Tibial nerve (tissue), 4 donors: ENCODE measurements at regions not wholly inside any gene's neighbourhood (a gene's known extent, or its start where the extent isn't known, plus 50 kb on each side); places are given as distances from the start of the nearest gene placed in this dataset.

ENCODE experiments used
- DNase-seq, 2 donors: peaks; one replicate each; pipeline ENCODE4 v3.0.0-alpha.2; 2019; ENCODE audit warnings: low spot score in 2 of 2
- H3K27ac ChIP-seq, 4 donors: fragments of 200-600 bp; sonication (generic) in 3 of 4; one replicate each; pipeline ENCODE4 v1.5.1; 2017 to 2019; ENCODE audit warnings: mild to moderate bottlenecking in 1 of 4
- H3K27me3 ChIP-seq, 2 donors: fragments of 200-600 bp; sonication (generic) in 1 of 2; one replicate each; pipeline versions ENCODE4 v1.5.1 to v1.6.0; 2017 to 2019
- H3K36me3 ChIP-seq, 3 donors: fragments of 200-600 bp; sonication (generic); one replicate each; pipeline ENCODE4 v1.5.1; 2018 to 2019
- H3K4me1 ChIP-seq, 4 donors: fragments of 200-600 bp; sonication (generic) in 3 of 4; one replicate each; pipeline ENCODE4 v1.5.1; 2017 to 2019
- H3K4me3 ChIP-seq, 4 donors: fragments of 200-600 bp; sonication (generic) in 3 of 4; one replicate each; pipeline ENCODE4 v1.5.1; 2017 to 2019; ENCODE audit warnings: mild to moderate bottlenecking in 1 of 4, moderate library complexity in 1 of 4
- H3K9me3 ChIP-seq, 4 donors: fragments of 200-600 bp; sonication (generic) in 3 of 4; one replicate each; pipeline ENCODE4 v1.5.1; 2017 to 2019
- EP300 ChIP-seq, 2 donors: sonication (generic); formaldehyde crosslinking; IDR thresholded peaks; one replicate each; pipeline ENCODE4 v1.6.1; 2017; ENCODE audit warnings: antibody characterized with exemption in 2 of 2, mild to moderate bottlenecking in 1 of 2
- POLR2A ChIP-seq, 2 donors: fragments of 450-650 bp; IDR thresholded peaks; one replicate each; pipeline ENCODE4 v1.6.1; 2017; ENCODE audit warnings: antibody characterized with exemption in 2 of 2, mild to moderate bottlenecking in 2 of 2, moderate library complexity in 2 of 2
- WGBS, 2 donors: methylation state at CpG; one replicate each; pipeline ENCODE4 v1.1.5; 2018; 5-methylcytosine and 5-hydroxymethylcytosine counted together
- TF ChIP-seq, protein P1 (sequence below), 5 experiments: fragments of 200-600 bp in 3 of 5; fragments of 450-650 bp in 2 of 5; sonication (generic) in 3 of 5; IDR thresholded peaks; one replicate each; pipeline ENCODE4 v1.5.1; 2016 to 2019; ENCODE audit warnings: antibody characterized with exemption in 5 of 5, mild to moderate bottlenecking in 3 of 5, moderate library complexity in 2 of 5

DNA sequence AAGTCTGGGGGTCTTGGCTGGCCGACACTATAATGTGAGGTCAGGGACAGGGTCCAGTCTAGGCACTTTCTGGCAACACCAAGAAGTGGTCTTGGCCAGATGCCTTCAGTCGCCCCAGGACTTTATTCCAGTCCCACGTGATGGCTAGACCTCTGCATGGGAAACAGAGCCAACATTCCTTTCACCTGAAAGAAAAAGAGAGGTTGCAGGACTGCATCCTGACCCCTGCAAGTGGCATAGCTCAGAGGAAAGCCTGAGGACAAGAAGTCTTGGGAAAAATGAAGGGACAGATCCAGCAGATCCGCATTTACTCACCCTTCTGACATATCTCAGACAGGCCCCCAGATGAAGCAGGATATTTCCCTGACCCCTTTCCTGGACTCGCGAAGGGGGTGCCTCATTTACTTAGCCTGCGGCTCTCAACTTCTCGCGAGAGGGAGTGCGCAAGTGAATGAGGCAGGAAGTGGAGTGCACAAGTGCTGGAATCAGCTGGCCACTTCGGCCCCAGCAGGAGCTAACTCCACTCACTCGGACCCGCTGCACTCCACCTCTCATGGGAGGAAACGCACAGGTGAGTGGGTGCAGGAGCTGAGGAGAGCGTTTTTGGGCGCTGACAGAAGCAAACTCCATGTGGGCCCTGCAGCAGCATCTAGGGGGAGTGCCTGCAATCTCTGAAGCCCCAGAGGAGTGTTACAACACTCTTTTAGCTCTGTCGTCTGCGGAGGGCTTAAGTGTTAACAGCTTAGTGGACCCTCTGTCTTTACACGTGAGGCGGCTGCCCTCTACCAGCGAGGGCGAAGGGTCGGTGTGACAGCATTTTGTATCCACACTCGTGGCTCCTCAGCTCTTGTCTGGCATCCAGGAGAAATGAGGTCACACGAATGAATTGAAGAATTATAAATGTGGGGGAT, 916.2 kb upstream of the GHITM start:
- H3K9me3 ChIP-seq, result no peaks in the 10 kb centered on the region
- H3K4me3 ChIP-seq, result no peak overlapping the region
- H3K4me1 ChIP-seq, result no peaks in the 10 kb centered on the region
- TF ChIP-seq EP300 (IDR thresholded peaks at IDR 0.05), result no peak
- no peak for TF ChIP-seq POLR2A (IDR thresholded peaks at IDR 0.05)
- TF ChIP-seq, protein P1, sequence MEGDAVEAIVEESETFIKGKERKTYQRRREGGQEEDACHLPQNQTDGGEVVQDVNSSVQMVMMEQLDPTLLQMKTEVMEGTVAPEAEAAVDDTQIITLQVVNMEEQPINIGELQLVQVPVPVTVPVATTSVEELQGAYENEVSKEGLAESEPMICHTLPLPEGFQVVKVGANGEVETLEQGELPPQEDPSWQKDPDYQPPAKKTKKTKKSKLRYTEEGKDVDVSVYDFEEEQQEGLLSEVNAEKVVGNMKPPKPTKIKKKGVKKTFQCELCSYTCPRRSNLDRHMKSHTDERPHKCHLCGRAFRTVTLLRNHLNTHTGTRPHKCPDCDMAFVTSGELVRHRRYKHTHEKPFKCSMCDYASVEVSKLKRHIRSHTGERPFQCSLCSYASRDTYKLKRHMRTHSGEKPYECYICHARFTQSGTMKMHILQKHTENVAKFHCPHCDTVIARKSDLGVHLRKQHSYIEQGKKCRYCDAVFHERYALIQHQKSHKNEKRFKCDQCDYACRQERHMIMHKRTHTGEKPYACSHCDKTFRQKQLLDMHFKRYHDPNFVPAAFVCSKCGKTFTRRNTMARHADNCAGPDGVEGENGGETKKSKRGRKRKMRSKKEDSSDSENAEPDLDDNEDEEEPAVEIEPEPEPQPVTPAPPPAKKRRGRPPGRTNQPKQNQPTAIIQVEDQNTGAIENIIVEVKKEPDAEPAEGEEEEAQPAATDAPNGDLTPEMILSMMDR (IDR thresholded peaks at IDR 0.05), result no peak
- DNase-seq, result no peak
- WGBS, 2 donors, result 74 to 78% methylated on average over 25 of the region's 25 CpGs
- no peaks in the 10 kb centered on the region for H3K36me3 ChIP-seq
- H3K27me3 ChIP-seq, result no peaks in the 10 kb centered on the region
- H3K27ac ChIP-seq, result no peak overlapping the region

DNA sequence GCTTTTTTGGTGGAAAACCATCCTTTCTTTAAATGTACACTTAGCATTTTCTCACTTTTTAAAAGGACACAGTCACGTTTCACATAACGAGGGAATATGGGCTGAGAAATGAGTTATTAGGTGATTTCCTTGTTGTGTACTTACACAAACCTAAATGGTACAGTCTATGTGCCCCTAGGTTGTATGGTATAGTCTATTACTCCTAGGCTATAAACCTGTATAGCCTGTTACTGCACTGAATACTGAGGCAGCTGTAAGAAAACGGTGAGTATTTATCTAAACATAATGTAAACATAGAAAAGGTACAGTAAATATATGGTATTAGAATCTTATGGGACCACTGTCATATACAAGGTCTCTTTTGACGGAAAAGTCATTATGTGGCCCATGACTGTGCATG, 913.5 kb upstream of the GHITM start:
- Histone ChIP-seq H3K27ac (no peak overlapping the region), H3K4me1 (no peaks in the 10 kb centered on the region), H3K27me3 (no peaks in the 10 kb centered on the region), H3K9me3 (no peaks in the 10 kb centered on the region), H3K36me3 (no peaks in the 10 kb centered on the region), H3K4me3 (no peak overlapping the region)
- WGBS, 2 donors, result 83 to 85% methylated on average over 4 of the region's 4 CpGs
- no peak for DNase-seq
- no peak for TF ChIP-seq EP300 (IDR thresholded peaks at IDR 0.05)
- no peak for TF ChIP-seq POLR2A (IDR thresholded peaks at IDR 0.05)
- TF ChIP-seq, protein P1 (IDR thresholded peaks at IDR 0.05), result no peak

DNA sequence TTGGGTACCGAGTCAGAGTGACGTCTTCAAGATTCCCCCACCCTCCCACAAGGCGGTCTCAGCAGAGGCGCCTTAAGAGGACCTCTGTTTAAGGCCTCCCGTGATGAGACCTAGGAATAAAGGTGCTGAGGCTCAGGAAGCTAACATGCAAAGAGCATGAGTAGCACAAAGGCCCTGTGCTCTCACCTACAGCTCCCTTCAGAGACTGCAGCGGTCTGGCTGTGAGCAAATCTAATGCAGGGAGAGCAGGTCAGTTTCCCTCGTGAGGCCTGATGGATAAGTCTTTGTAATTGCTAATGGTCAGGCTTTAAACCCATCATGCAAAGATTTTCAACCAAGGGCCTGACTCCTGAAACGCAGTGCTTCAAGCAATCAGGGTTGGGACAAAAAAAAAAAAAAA, 909.3 kb upstream of the GHITM start:
- TF ChIP-seq, protein P1 (IDR thresholded peaks at IDR 0.05), result no peak
- no peak for TF ChIP-seq POLR2A (IDR thresholded peaks at IDR 0.05)
- TF ChIP-seq EP300 (IDR thresholded peaks at IDR 0.05), result no peak
- Histone ChIP-seq H3K36me3 (no peaks in the 10 kb centered on the region), H3K27me3 (no peaks in the 10 kb centered on the region), H3K4me1 (no peaks in the 10 kb centered on the region), H3K27ac (no peak overlapping the region), H3K9me3 (no peaks in the 10 kb centered on the region), H3K4me3 (no peak overlapping the region)
- 77 to 83% methylated on average over 8 of the region's 8 CpGs for WGBS, 2 donors
- no peak for DNase-seq

DNA sequence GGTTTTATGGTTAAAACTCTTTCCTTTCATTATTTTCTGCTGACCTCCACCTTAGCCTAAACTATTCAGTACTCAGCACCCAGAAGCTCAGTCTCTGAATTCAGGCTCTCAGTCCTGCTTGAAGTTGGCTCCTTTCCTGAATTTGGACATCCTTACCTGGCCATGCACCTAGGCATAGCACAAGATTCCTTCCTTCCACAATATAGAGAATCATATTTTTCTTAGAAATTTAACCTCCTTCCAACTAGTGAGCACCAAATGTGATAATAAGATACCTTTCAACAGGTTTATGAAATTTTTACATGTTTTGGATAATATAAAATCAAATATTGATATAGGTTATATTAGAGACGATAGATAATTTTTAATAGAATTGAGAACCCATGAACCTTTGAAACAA, 905.6 kb upstream of the GHITM start:
- H3K27ac ChIP-seq, result no peak overlapping the region
- no peaks in the 10 kb centered on the region for H3K27me3 ChIP-seq
- TF ChIP-seq, protein P1 (IDR thresholded peaks at IDR 0.05), result no peak
- TF ChIP-seq POLR2A (IDR thresholded peaks at IDR 0.05) (no peak), EP300 (IDR thresholded peaks at IDR 0.05) (no peak)
- no peak for DNase-seq
- H3K4me3 ChIP-seq, result no peak overlapping the region
- WGBS, 2 donors, result 83 to 84% methylated on average over 1 of the region's 1 CpG
- H3K36me3 ChIP-seq, result no peaks in the 10 kb centered on the region
- no peaks in the 10 kb centered on the region for H3K4me1 ChIP-seq
- H3K9me3 ChIP-seq, result no peaks in the 10 kb centered on the region

DNA sequence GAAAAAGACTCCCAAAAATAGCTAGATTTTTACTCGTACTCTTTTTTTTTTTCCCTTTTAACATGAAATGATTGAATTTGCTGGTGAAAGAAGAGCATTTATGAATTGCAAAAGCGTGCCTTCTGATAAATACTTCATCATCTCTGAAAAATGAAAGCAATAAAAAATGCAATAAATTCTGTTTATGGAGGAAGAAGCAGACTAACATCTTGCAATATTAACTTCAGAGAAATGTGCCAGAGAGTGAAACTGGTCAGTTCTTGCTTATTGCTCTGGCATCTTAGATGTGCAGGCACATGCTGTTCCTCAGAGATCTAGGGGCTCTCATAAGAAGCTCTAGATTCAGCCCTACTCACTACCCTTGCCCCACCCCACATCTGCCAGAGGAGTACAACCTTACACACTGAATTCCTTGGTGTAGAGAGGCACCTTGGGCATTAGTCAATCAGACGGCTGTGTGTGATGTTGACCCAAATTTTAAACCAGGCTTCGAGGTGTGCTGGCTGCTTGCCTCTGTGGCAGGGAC, 891.1 kb upstream of the GHITM start:
- no peak for DNase-seq
- WGBS, 2 donors, result 58 to 64% methylated on average over 4 of the region's 4 CpGs
- H3K9me3 ChIP-seq, result peaks cover 0 to 11% (median under 1%) of the 10 kb centered on the region in 4 donors
- TF ChIP-seq POLR2A (IDR thresholded peaks at IDR 0.05) (no peak), EP300 (IDR thresholded peaks at IDR 0.05) (no peak)
- TF ChIP-seq, protein P1 (IDR thresholded peaks at IDR 0.05), result no peak
- no peak overlapping the region for H3K4me3 ChIP-seq
- no peak overlapping the region for H3K27ac ChIP-seq
- no peaks in the 10 kb centered on the region for H3K36me3 ChIP-seq
- no peaks in the 10 kb centered on the region for H3K27me3 ChIP-seq
- H3K4me1 ChIP-seq, result no peaks in the 10 kb centered on the region
